GM12892 (cell line): ENCODE measurements at regions not wholly inside any gene's neighbourhood (a gene's known extent, or its start where the extent isn't known, plus 50 kb on each side); places are given as distances from the start of the nearest gene placed in this dataset.

Experiments
- DNase-seq: peaks from one replicate; pipeline ENCODE4 v3.0.0; 2011; ENCODE audit not compliant: insufficient read length
- FAIRE-seq: peaks from 2 replicates; lab custom pipeline; 2011; peaks lifted over from hg19 to GRCh38; lab: Jason Lieb, UNC
- POLR2A ChIP-seq: IDR thresholded peaks from 2 replicates; pipeline ENCODE4 v1.6.1; 2011; ENCODE audit warnings: low read depth, low read length, control low read depth
- POLR2AphosphoS5 ChIP-seq: IDR thresholded peaks from 2 replicates; pipeline ENCODE4 v1.6.1; 2011; ENCODE audit warnings: low read depth, low read length, control low read depth
- TAF1 ChIP-seq: IDR thresholded peaks from 2 replicates; pipeline ENCODE4 v1.6.1; 2011; ENCODE audit warnings: low read depth, mild to moderate bottlenecking, control low read depth, low read length, borderline replicate concordance

DNA sequence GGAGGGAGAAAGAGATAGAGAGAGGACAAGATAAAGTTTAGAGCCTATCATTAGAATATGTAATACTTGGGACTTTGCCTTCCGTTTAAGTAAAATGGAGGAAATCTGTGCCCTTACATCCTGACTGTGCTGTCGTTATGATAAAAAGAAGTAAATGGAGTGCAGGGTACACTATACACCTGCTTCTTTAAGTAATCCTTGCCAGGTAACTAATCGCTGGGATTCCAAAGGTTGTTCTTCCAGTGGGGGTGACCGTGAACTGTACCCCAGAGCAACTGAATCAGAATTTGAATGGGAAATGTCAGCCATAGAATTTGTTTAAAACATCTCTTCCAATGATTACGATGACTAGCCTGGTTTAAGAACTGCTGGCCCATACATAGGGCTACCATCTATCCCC is 126.1 kb upstream of the EEA1 start:
- no peak for FAIRE-seq
- no peak for TF ChIP-seq POLR2AphosphoS5
- TF ChIP-seq POLR2A: no peak
- TF ChIP-seq TAF1: no peak
- no peak for DNase-seq

DNA sequence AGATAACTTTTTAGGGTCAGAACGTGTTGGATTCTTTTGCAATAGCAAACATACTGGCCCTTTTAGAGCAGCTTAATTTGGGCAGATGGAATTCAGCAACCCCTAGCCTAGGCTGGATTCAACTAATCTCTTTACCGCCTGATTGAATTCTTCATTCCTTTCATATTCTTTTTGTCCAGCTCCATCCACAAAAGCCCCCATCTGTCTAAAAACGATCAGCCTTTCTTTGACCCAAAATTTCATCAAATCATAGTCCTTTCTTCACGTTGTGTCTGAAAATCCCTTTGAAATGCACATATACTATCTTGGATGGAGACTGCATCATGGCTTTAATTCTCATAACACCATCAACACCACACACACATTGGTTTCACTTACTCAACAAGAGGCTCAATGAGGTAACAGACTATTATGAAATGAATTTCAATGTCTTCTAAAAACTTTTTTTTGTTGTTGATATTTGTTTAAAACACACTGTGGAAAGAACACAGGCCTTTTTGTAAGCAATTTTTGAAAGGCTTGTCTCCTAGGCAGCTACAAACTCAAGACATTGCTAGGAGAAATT is 128.0 kb upstream of the EEA1 start:
- FAIRE-seq (no peak), DNase-seq (no peak)
- no peak for TF ChIP-seq TAF1
- no peak for TF ChIP-seq POLR2AphosphoS5
- TF ChIP-seq POLR2A: no peak

DNA sequence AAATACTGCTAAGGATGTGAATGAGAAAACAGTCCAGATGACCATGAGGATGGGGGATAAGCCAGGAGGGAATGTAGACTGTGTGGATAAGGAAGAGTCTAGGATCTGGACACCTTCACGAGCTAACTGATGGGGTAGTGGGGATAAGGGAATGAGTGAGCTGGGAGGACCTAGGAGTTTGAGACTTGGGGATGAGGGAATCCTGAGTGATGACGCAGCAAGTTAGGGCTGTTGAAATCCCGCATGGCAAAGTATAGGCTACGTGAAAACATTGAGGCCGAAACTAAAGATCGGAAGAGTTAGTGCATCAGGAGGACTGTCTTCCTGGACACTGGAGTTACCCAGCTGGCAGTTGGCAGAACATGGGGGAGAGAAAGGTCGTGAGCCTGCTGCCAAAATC is 129.2 kb upstream of the EEA1 start:
- TF ChIP-seq TAF1: no peak
- no peak for TF ChIP-seq POLR2A
- no peak for TF ChIP-seq POLR2AphosphoS5
- no peak for FAIRE-seq
- DNase-seq: no peak

DNA sequence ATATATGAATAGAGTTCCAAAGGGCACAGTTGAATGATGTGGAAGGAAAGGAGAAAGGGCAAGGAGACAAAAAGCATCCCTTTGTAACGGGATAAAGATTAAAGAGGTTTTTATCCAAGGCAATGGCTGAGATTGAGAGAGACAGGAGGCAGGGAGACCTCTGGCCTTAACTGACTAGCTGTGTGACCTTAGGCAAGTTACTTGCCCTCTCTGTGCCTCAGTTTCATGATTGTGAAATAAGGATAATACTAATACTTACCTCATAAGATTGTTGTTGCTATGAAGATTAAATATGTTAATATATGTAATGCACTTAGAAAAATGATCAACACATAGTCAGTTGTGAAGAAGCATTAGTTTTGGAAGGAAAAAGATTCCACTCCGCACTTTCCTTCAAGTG is 130.2 kb upstream of the EEA1 start:
- no peak for TF ChIP-seq TAF1
- no peak for TF ChIP-seq POLR2A
- no peak for TF ChIP-seq POLR2AphosphoS5
- no peak for DNase-seq
- FAIRE-seq: no peak

DNA sequence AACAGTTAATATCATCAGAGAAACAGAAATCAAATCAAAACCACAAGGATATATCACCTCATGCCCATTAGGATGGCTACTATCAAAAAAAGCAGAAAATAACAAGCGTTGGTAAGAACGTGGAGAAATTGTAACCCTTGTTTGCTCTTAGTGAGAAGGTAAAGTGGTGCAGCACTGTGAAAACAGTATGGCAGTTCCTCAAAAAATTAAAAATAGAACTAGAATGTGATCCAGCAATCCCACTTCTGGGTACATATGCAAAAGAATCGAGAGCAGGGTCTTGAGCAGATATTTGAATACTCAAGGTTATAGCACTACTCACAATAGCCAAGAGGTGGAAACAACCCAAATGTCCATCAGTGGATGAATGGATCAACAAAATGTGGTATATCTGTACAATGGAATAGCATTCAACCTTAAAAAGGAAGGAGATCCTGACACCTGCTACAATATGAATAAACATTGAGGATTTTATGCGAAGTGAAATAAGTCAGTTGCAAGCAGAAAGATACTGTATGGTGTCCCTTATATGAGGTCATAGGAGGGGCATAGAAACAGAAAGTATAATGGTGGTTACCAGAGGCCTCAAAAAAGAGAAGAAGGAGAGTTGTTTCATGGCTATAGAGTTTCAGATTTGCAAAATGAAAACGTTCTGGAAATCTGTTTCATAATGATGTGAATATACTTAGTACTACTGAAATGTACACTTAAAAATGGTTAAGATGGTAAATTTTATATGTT is 131.0 kb upstream of the EEA1 start:
- DNase-seq: peak; percentile 18
- no peak for TF ChIP-seq TAF1
- TF ChIP-seq POLR2A: no peak
- peak; percentile 86 for FAIRE-seq

DNA sequence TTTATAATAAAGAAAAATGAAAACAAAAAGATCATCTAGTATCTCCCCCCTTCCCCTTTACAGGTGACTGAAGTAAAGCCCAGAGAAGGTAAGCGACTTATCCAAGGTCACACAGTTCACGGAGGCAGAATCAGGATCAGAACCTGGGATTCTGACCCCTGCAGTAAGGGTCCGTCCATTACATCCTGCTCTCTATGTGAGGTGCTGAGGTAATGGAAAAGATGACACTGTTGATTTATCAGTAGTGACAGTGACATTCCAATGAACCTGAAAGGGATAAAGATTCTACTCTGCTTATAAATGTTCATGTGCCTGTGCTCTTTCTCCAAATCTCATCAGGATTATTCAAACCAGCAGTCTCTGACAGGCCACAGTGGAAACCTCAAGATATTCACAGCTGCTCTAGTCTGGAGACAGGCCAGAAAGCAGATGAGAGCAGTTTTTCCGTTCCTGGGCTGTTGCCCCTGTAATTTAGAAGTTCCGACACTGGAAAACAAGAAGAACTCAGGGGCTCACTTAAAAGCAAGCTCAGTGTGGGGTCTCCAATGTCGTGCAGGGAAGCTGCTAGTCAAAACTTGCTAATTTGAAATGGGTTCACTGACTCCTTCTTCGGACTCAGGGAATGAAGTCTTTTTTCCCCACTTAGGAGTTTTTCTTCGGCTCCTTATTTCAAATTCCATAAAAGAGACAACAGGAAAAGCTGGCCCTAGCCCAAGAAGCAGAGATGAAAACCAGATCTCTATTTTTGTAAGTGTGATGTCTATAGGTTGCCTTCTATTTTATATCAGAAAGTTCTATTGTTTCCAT is 131.8 kb upstream of the EEA1 start:
- FAIRE-seq (peak; percentile 65), DNase-seq (no peak)
- TF ChIP-seq POLR2AphosphoS5 (no peak), POLR2A (no peak), TAF1 (no peak)

DNA sequence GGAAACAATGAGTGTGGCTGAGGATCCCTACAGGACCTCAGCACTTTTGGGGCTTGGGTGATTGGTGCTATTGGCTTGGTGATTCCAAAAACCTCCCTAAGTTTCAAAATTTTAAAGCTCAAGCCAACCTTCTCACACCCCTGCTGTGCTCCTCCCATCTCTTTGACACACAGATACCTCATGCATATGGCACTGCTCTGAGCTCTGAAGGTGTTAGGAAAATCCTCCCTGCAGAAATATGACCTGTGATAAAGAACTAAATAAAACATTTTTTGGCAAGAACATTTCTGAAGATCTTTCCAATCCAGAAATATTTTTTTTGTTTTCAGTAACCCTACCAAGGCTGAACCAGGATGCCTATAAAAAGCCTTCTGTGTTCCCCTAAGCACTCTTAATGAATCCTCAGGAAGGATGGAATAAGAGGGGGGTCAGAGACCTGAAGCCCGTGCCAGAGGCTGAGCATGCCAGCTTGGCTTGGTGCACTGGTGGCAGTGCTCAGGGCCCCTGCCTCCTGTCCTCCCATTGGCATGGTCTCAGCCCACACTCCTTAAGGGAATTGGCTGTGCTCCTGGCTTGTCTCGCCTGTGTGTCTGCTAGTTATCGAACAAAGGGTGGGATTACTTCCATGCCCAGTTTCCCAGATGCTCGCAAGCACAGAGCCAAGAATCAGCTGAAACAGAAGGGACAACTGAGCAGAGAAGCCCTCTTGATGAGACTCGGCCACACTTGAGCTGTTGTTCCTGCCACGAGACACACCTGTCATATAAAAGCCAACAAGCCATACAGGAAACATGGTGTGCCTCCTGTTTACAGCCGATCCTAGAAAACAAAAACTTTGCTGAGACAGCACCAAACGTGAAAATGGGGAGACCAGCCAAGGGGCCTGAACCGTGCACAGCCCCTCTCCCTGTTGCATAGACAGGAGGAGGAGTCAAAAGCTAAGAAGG is 132.7 kb upstream of the EEA1 start:
- TF ChIP-seq TAF1 (no peak), POLR2A (no peak), POLR2AphosphoS5 (no peak)
- FAIRE-seq (no peak), DNase-seq (no peak)

DNA sequence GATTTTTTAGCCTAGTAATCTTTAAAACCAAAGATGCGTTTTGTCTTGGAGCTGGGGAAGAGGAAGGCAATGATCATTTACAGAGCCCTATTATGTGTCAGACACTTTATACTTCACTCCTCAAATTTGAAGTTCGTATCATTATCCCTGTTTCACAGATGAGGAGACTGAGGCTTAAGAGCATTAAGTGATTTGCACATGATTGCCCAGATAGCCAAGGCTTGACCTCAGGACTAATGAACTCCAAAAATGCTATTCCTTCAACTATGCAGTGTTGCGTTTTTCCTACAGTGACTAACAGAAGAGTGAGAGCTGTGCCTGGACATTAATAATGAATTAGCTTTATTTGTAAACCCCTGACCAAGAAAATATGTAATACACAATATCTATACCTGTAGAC is 136.8 kb upstream of the EEA1 start:
- DNase-seq (no peak), FAIRE-seq (no peak)
- no peak for TF ChIP-seq POLR2AphosphoS5
- TF ChIP-seq POLR2A: no peak
- TF ChIP-seq TAF1: no peak

DNA sequence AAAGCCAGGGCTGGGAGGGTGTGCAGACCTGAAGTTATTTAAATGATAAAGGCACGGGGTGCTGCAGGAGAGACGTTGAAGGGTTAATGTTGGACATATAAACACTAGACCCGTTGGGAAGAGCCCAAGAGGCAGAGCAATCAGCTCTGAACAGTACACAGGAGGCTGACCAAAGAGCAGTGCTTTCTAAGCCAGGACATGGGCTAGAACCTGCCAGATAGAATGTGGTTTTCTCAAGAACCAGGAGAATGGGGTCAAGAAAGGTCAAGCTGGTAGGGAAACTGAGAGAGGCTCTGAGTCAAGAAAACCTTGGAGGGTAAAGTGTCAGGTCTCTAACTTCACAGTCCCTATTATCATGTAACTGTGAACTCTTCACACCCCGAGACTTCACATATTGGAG is 143.2 kb upstream of the EEA1 start:
- FAIRE-seq (no peak), DNase-seq (no peak)
- TF ChIP-seq TAF1: no peak
- TF ChIP-seq POLR2A: no peak
- no peak for TF ChIP-seq POLR2AphosphoS5

DNA sequence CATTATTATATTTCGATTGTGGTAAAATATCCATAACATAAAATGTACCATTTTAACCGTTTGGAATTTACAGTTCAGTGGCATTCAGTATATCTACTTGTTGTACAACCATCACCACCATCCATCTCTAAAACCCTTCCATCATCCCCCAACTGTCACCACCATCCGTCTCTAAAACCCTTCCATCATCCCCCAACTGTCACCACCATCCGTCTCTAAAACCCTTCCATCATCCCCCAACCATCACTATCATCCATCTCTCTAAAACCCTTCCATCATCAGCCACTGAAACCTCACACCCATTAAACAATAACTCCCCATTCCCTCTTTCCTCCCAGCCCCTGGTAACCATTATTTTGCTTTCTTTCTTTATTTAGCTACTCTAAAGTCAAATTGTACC is 144.2 kb upstream of the EEA1 start:
- DNase-seq (no peak), FAIRE-seq (no peak)
- TF ChIP-seq POLR2A (no peak), POLR2AphosphoS5 (no peak), TAF1 (no peak)

DNA sequence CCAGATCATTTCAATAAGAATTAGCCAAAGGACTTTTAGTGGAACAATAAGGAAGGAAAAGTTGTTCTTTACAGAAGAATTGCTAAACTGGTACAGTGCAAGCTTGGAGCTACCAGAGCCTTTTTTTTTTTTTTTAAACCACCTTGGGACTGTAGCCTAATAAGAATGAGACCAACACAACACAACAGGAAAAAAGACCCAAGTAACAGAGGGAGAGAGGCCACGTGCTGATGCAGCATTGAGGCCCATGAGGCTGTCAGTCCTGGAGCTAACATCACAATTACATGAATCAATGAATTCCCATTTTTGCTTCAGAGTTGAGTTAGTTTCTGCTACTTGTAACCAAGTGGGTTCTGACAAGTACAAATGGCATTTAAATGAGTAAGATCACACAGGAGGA is 149.0 kb upstream of the EEA1 start:
- DNase-seq (no peak), FAIRE-seq (no peak)
- no peak for TF ChIP-seq POLR2A
- no peak for TF ChIP-seq POLR2AphosphoS5
- no peak for TF ChIP-seq TAF1
